ENCODE measurements at regions not wholly inside any gene's neighbourhood (a gene's known extent, or its start where the extent isn't known, plus 50 kb on each side); places are given as distances from the start of the nearest gene placed in this dataset.

DNA sequence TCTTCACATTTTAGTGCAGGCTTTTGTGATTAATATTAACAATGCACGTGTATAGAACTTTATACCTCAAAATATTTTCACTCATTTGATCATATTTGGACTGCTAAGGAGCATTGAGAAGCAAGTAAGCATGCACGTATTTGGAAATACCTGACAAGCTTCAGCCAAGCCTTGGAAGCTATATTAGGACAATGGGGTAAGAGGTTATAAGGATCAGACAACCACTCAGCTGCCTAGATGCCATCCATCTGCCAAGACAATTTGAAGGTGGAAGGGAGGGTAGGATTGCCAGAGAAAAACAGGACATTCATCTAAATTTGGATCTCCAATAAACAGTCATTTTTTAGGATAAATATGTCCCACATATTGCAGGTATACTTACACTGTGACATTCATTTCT lies 394.9 kb upstream of the CFAP20DC start:
- H3K27ac ChIP-seq = no peak overlapping the region
- no peaks in the 10 kb centered on the region for H3K36me3 ChIP-seq (replicated peaks in 1 of 2)
- WGBS, 4 donors = 65 to 81% (median 68%) methylated on average over 2 of the region's 2 CpGs

DNA sequence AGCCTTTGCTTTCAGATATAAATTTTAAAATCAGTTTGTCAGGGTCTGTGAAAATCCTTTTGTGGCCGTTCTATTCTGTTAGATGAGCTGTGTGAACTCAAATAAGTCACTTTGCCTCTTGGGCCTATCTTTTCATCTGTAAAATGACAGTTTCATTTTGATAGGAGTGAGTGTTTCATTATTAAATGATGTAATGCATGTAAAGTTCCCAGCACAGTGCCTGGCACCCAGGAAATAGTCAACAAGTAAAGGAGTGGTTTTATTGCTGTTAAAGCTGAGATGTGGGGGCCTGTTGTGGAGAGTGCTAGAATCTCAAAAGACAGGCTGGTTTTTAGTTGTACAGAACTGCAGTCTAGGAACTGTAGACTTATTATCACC lies 394.5 kb upstream of the CFAP20DC start:
- H3K4me1 ChIP-seq (replicated peaks in 1 of 2) = no peaks in the 10 kb centered on the region
- no peaks in the 10 kb centered on the region for H3K9me3 ChIP-seq (replicated peaks in 1 of 3)
- H3K4me3 ChIP-seq = no peak overlapping the region
- no peak overlapping the region for H3K27ac ChIP-seq
- H3K27me3 ChIP-seq = no peaks in the 10 kb centered on the region
- no peaks in the 10 kb centered on the region for H3K36me3 ChIP-seq (replicated peaks in 1 of 2)
- 60 to 71% (median 65%) methylated on average over 1 of the region's 1 CpG for WGBS, 4 donors
- intact Hi-C loops (cut with DNase I) = no loop called here
- no peak for DNase-seq
- TF ChIP-seq POLR2A (IDR thresholded peaks at IDR 0.05) = no peak
- TF ChIP-seq, protein P1, sequence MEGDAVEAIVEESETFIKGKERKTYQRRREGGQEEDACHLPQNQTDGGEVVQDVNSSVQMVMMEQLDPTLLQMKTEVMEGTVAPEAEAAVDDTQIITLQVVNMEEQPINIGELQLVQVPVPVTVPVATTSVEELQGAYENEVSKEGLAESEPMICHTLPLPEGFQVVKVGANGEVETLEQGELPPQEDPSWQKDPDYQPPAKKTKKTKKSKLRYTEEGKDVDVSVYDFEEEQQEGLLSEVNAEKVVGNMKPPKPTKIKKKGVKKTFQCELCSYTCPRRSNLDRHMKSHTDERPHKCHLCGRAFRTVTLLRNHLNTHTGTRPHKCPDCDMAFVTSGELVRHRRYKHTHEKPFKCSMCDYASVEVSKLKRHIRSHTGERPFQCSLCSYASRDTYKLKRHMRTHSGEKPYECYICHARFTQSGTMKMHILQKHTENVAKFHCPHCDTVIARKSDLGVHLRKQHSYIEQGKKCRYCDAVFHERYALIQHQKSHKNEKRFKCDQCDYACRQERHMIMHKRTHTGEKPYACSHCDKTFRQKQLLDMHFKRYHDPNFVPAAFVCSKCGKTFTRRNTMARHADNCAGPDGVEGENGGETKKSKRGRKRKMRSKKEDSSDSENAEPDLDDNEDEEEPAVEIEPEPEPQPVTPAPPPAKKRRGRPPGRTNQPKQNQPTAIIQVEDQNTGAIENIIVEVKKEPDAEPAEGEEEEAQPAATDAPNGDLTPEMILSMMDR (IDR thresholded peaks at IDR 0.05) = no peak

More for the DNA sequence above, 394.9 kb upstream of the CFAP20DC start:
- no peaks in the 10 kb centered on the region for H3K4me1 ChIP-seq (replicated peaks in 1 of 2)
- TF ChIP-seq, protein P1 (IDR thresholded peaks at IDR 0.05) = no peak
- TF ChIP-seq POLR2A (IDR thresholded peaks at IDR 0.05) = no peak
- H3K4me3 ChIP-seq = no peak overlapping the region
- H3K9me3 ChIP-seq (replicated peaks in 1 of 3) = no peaks in the 10 kb centered on the region
- no peaks in the 10 kb centered on the region for H3K27me3 ChIP-seq
- no peak for DNase-seq
- intact Hi-C loops (cut with DNase I) = no loop called here

DNA sequence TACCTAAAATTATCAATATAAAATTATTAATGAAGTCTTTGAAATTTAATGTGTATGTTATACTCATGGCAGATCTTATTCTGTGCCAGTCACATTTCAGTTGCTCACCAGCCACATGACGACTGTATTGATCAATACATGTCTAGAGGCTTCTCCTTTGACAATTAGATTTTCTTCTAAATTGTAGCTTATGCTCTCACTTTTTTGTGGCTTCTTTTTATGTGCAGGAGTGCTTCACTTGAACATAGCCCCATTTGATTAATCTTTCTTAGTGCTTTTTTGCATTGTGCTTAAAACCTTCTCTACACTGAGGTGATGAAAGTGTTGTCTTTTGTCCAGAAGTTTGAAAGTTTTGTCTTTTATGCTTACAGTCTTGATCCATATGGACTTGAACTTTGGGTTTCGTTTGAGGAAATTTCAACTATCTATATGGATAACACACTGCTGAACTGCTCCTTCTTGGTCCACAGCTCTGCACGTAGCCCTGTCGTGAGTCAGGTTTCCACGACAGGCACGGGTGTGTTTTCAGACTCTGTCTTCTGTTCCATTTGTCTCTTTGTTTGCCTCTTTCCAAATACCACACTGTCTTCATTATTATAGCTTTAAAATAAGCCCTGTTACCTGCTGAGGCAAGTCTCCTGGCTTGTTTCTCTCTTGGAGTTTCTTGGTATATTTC lies 393.9 kb upstream of the CFAP20DC start:
- no peak for TF ChIP-seq POLR2A (IDR thresholded peaks at IDR 0.05)
- TF ChIP-seq, protein P1 (IDR thresholded peaks at IDR 0.05) = no peak
- Histone ChIP-seq H3K27me3 (no peaks in the 10 kb centered on the region), H3K27ac (no peak overlapping the region), H3K4me3 (no peak overlapping the region), H3K36me3 (replicated peaks in 1 of 2) (no peaks in the 10 kb centered on the region), H3K4me1 (replicated peaks in 1 of 2) (no peaks in the 10 kb centered on the region), H3K9me3 (replicated peaks in 1 of 3) (no peaks in the 10 kb centered on the region)
- WGBS, 4 donors = 78 to 83% (median 79%) methylated on average over 6 of the region's 6 CpGs
- DNase-seq = no peak
- intact Hi-C loops (cut with DNase I) = no loop called here

DNA sequence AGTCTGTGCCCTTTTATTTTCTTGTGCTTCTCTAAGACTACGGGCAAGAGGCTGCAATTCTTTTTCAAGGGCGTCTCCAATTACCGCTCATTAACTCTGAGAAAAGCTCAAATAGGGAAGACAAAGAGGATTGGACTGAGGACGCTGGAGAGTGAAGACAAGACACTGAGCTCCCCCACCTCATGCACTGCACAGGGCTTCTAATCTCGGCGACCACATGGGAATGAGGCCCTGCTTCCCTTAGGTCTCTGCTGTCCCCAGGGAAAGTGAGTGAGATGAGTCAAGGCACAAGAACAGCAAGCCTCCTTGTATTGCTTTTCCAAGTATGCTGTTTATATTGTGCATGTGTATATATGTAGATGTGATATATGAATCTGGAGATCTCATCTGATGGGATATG lies 392.2 kb upstream of the CFAP20DC start:
- no peak overlapping the region for H3K4me3 ChIP-seq
- intact Hi-C loops (cut with DNase I) = no loop called here
- no peaks in the 10 kb centered on the region for H3K27me3 ChIP-seq
- no peaks in the 10 kb centered on the region for H3K9me3 ChIP-seq (replicated peaks in 1 of 3)
- TF ChIP-seq, protein P1 (IDR thresholded peaks at IDR 0.05) = no peak
- WGBS, 4 donors = 61 to 64% (median 61%) methylated on average over 6 of the region's 6 CpGs
- DNase-seq = no peak
- no peaks in the 10 kb centered on the region for H3K36me3 ChIP-seq (replicated peaks in 1 of 2)
- no peaks in the 10 kb centered on the region for H3K4me1 ChIP-seq (replicated peaks in 1 of 2)
- no peak overlapping the region for H3K27ac ChIP-seq
